Liver (tissue), 8 donors: ENCODE measurements at regions not wholly inside any gene's neighbourhood (a gene's known extent, or its start where the extent isn't known, plus 50 kb on each side); places are given as distances from the start of the nearest gene placed in this dataset.
"Not testable (repeated sequence)": the region's sequence is repeated elsewhere in the genome, so short reads cannot be mapped to it uniquely, and the experiment has no call there.

Experiments used
- DNase-seq: peaks from one replicate; pipeline ENCODE4 v3.0.0-alpha.2; 2017; ENCODE audit warnings: low spot score
- H3K27ac ChIP-seq, 2 donors: one replicate each; pipeline ENCODE4 v1.7.0; 2013; ENCODE audit warnings: inconsistent platforms in 2 of 2, low read length in 2 of 2, control low read depth in 1 of 2, low read depth in 1 of 2, mild to moderate bottlenecking in 1 of 2
- H3K27me3 ChIP-seq, 4 donors: one replicate each; pipeline versions ENCODE4 v1.6.1 to v1.7.0; 2013; ENCODE audit warnings: low read length in 3 of 4, inconsistent platforms in 1 of 4, mild to moderate bottlenecking in 1 of 4, moderate library complexity in 1 of 4; ENCODE audit not compliant: control insufficient read depth in 4 of 4, insufficient read depth in 4 of 4
- H3K36me3 ChIP-seq, 4 donors: one replicate each; pipeline versions ENCODE4 v1.6.1 to v1.7.0; 2013; ENCODE audit warnings: low read length in 3 of 4, mild to moderate bottlenecking in 3 of 4, low read depth in 1 of 4, moderate library complexity in 1 of 4; ENCODE audit not compliant: control insufficient read depth in 4 of 4, insufficient read depth in 3 of 4
- H3K4me1 ChIP-seq, 4 donors: one replicate each; pipeline versions ENCODE4 v1.6.1 to v1.7.0; 2013; ENCODE audit warnings: low read length in 3 of 4, mild to moderate bottlenecking in 3 of 4, moderate library complexity in 1 of 4; ENCODE audit not compliant: control insufficient read depth in 4 of 4, insufficient read depth in 4 of 4
- H3K4me3 ChIP-seq, 3 donors: one replicate each; pipeline versions ENCODE4 v1.6.1 to v1.7.0; 2013; ENCODE audit warnings: low read length in 3 of 3, control low read depth in 1 of 3, low read depth in 1 of 3, mild to moderate bottlenecking in 1 of 3
- H3K9ac ChIP-seq, 2 donors: one replicate each; pipeline ENCODE4 v1.7.0; 2013; ENCODE audit warnings: low read length in 2 of 2, mild to moderate bottlenecking in 2 of 2, moderate library complexity in 2 of 2, control low read depth in 1 of 2, low read depth in 1 of 2
- H3K9me3 ChIP-seq, 4 donors: one replicate each; pipeline versions ENCODE4 v1.6.1 to v1.7.0; 2013; ENCODE audit warnings: low read length in 3 of 4; ENCODE audit not compliant: control insufficient read depth in 4 of 4
- EGR1 ChIP-seq, 2 donors: IDR thresholded peaks; 2 replicates each; pipeline ENCODE4 v1.6.1; 2016 to 2018; ENCODE audit warnings: antibody characterized with exemption in 2 of 2, low read depth in 2 of 2
- FOXA1 ChIP-seq: IDR thresholded peaks from 2 replicates; pipeline ENCODE4 v1.6.1; 2016; ENCODE audit warnings: antibody characterized with exemption
- GABPA ChIP-seq, 2 donors: IDR thresholded peaks in 1 of 2; conservative IDR thresholded peaks in 1 of 2; 2 replicates each; pipeline ENCODE4 v1.6.1; 2016; ENCODE audit warnings: antibody characterized with exemption in 2 of 2, mild to moderate bottlenecking in 1 of 2, moderate library complexity in 1 of 2
- JUND ChIP-seq, 2 donors: IDR thresholded peaks; 2 replicates each; pipeline ENCODE4 v1.6.1; 2016; ENCODE audit warnings: antibody characterized with exemption in 2 of 2
- RXRA ChIP-seq, 2 donors: IDR thresholded peaks; 2 replicates each; pipeline ENCODE4 v1.6.1; 2017 to 2018; ENCODE audit warnings: antibody characterized with exemption in 2 of 2, mild to moderate bottlenecking in 1 of 2
- SP1 ChIP-seq: IDR thresholded peaks from 2 replicates; pipeline ENCODE4 v1.6.1; 2018; ENCODE audit warnings: antibody characterized with exemption, mild to moderate bottlenecking
- WGBS: extraction: QIAGEN DNeasy Blood & Tissue Kit; methylation state at CpG from one replicate; pipeline ENCODE4 v1.1.7; 2013; 5-methylcytosine and 5-hydroxymethylcytosine counted together
- TF ChIP-seq, protein P1 (sequence below): fragments of 150-350 bp; IDR thresholded peaks from 2 replicates; pipeline ENCODE4 v1.5.1; 2017; ENCODE audit warnings: improper control_type of control experiment, low read depth, low read length; ENCODE audit not compliant: missing input control
- TF ChIP-seq, protein P2 (sequence below): IDR thresholded peaks from 2 replicates; pipeline ENCODE4 v1.6.1; 2016; ENCODE audit warnings: antibody characterized with exemption
- donor health status: healthy.
- donor health status: healthy.
- donor health status: healthy.
- donor health status: healthy.
- donor health status: healthy.

DNA sequence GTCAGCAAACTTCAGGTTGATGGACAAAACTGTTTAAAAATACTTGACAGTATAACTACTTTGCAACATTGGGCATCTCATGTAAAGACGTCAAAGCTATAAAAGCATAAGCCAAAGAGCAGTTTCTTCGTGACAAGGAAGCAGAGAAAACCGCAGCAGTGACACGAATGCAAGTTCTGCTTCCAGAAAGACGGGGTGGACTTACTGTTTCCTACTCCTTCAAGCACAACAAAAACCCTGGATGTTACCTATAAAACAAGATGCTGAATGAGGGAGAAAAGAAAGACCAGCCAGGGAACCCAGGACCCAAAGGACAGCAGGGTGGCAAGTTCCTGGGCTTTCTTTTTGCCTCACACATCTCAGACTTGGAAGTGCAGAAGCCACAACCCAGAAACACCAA is 98.0 kb downstream of the DLL1 start (continued):
- no peak for TF ChIP-seq GABPA (IDR thresholded peaks at IDR 0.05 in 1 of 2, conservative IDR thresholded peaks at IDR 0.05 in 1 of 2)
- TF ChIP-seq JUND (IDR thresholded peaks at IDR 0.05) = no peak

DNA sequence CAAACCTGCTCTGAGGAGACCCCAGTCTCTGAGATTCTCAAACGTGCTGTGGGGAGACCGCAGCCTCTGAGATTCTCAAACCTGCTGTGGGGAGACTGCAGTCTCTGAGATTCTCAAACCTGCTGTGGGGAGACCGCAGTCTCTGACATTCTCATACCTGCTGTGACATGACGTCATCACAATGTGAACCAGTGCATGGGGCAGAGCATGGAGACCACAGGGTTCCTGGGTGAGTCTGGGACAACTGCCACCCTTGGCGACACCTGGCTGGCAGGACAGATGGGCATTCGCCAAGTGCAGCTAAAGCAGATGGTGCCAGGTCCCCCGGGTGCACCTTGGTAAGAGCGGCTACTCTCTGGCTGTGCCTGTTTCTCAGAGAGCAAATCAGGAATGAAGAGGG is 98.8 kb downstream of the DLL1 start:
- H3K27ac ChIP-seq, DNase-seq, H3K9me3 ChIP-seq, H3K27me3 ChIP-seq, H3K36me3 ChIP-seq, H3K4me1 ChIP-seq, H3K4me3 ChIP-seq, H3K9ac ChIP-seq: not testable (repeated sequence)
- WGBS = 70% methylated on average over 8 of the region's 8 CpGs

DNA sequence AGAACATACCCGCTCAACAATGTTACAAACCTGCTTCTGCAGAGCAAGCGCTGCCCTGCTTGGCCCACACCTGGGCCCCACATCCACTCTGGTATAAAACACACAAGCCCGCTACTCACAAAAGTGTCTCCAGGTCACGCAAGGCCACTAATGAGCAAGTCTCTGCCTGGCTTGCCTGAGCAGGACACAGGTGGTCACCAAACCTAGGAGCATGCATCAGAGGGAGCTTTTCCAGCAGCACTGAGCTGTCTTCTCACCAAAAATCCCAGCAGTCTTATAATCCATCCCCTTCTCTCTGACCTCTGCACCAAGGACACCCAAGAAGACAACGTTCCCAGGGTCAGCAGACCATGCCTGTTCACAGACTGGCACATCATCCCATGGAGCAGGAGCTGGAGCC is 100.8 kb downstream of the DLL1 start:
- TF ChIP-seq SP1 (no peak), JUND (IDR thresholded peaks at IDR 0.05) (no peak), EGR1 (IDR thresholded peaks at IDR 0.05; ENCODE audit: low read depth in 2 of 2) (no peak), RXRA (IDR thresholded peaks at IDR 0.05) (no peak)
- TF ChIP-seq, protein P1, sequence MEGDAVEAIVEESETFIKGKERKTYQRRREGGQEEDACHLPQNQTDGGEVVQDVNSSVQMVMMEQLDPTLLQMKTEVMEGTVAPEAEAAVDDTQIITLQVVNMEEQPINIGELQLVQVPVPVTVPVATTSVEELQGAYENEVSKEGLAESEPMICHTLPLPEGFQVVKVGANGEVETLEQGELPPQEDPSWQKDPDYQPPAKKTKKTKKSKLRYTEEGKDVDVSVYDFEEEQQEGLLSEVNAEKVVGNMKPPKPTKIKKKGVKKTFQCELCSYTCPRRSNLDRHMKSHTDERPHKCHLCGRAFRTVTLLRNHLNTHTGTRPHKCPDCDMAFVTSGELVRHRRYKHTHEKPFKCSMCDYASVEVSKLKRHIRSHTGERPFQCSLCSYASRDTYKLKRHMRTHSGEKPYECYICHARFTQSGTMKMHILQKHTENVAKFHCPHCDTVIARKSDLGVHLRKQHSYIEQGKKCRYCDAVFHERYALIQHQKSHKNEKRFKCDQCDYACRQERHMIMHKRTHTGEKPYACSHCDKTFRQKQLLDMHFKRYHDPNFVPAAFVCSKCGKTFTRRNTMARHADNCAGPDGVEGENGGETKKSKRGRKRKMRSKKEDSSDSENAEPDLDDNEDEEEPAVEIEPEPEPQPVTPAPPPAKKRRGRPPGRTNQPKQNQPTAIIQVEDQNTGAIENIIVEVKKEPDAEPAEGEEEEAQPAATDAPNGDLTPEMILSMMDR = no peak
- TF ChIP-seq, protein P2, sequence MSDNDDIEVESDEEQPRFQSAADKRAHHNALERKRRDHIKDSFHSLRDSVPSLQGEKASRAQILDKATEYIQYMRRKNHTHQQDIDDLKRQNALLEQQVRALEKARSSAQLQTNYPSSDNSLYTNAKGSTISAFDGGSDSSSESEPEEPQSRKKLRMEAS = no peak
- WGBS = 90% methylated on average over 5 of the region's 5 CpGs
- H3K36me3 ChIP-seq = no peaks in the 10 kb centered on the region
- H3K4me1 ChIP-seq = no peaks in the 10 kb centered on the region
- H3K27ac ChIP-seq = no peak overlapping the region
- no peak overlapping the region for H3K4me3 ChIP-seq
- DNase-seq = peak; percentile 29
- no peak overlapping the region for H3K9ac ChIP-seq
- H3K27me3 ChIP-seq = no peaks in the 10 kb centered on the region
- H3K9me3 ChIP-seq = no peaks in the 10 kb centered on the region

DNA sequence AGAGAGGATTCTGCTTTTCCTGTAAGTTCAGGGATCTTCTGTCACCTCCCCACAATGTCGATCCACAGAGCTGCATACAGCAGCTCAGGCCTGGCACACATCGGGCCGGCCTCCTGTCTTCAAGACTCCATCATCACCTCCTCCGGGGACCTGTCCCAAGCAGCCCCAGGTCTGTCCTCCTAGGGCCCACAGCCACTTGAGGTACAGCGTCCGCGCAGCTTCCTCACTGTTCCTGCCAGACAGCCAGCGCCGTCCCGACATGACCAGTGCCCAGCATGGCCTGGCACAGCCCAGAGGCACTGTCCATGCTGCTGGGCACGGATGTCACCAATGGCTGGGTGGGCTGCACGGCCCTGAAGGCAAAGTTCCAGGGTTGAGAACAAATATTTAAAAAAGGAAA is 101.6 kb downstream of the DLL1 start:
- no peak overlapping the region for H3K9ac ChIP-seq
- H3K27ac ChIP-seq = no peak overlapping the region
- DNase-seq = no peak
- H3K27me3 ChIP-seq = no peaks in the 10 kb centered on the region
- no peak for TF ChIP-seq FOXA1
- TF ChIP-seq, protein P2 = no peak
- TF ChIP-seq, protein P1 = no peak
- no peak overlapping the region for H3K4me3 ChIP-seq
- H3K36me3 ChIP-seq = no peaks in the 10 kb centered on the region
- no peaks in the 10 kb centered on the region for H3K9me3 ChIP-seq
- no peaks in the 10 kb centered on the region for H3K4me1 ChIP-seq
- 80% methylated on average over 12 of the region's 12 CpGs for WGBS
